ENCODE measurements at regions not wholly inside any gene's neighbourhood (a gene's known extent, or its start where the extent isn't known, plus 50 kb on each side); places are given as distances from the start of the nearest gene placed in this dataset.
"Not testable (repeated sequence)": the region's sequence is repeated elsewhere in the genome, so short reads cannot be mapped to it uniquely, and the experiment has no call there.

- not testable (repeated sequence) for DNase-seq
- WGBS, 2 experiments (ENCODE audit: low coverage in 1 of 2, low lambda C conversion rate in 2 of 2, missing lambda C conversion rate in 2 of 2): no CpG with 5 or more reads among the region's 15 CpGs
Measured at GRCh38 chr21:6573576-6573975, 3947.8 kb upstream of the TPTE start.

GRCh38 chr21:6579801-6580200 lies 3941.6 kb upstream of the TPTE start:
- H3K27ac ChIP-seq; H3K79me2 ChIP-seq (ENCODE audit: insufficient read depth); H3K4me1 ChIP-seq (ENCODE audit: insufficient read depth); H3K9ac ChIP-seq; H3K36me3 ChIP-seq (ENCODE audit: low read depth); H3K9me2 ChIP-seq (ENCODE audit: insufficient read depth); H2AFZ ChIP-seq; DNase-seq; H3K9me3 ChIP-seq (ENCODE audit: low read depth); H3K27me3 ChIP-seq (replicated peaks; ENCODE audit: insufficient read depth); H3F3A ChIP-seq (ENCODE audit: insufficient read depth); H3K4me2 ChIP-seq (ENCODE audit: unreplicated experiment); in situ Hi-C loops (cut with MboI); H3K4me3 ChIP-seq; H4K20me1 ChIP-seq (ENCODE audit: insufficient read depth): not testable (repeated sequence)
- no CpG with 5 or more reads among the region's 7 CpGs for WGBS, 2 experiments (ENCODE audit: low coverage in 1 of 2, low lambda C conversion rate in 2 of 2, missing lambda C conversion rate in 2 of 2)

More at GRCh38 chr21:6573576-6573975, 3947.8 kb upstream of the TPTE start:
- H4K20me1 ChIP-seq (ENCODE audit: insufficient read depth); H3K4me1 ChIP-seq (ENCODE audit: insufficient read depth); H3K4me2 ChIP-seq (ENCODE audit: unreplicated experiment); H3K27ac ChIP-seq; H3K4me3 ChIP-seq; in situ Hi-C loops (cut with MboI); H3K9ac ChIP-seq; H3K36me3 ChIP-seq (ENCODE audit: low read depth); H3K27me3 ChIP-seq (replicated peaks; ENCODE audit: insufficient read depth); H3K9me2 ChIP-seq (ENCODE audit: insufficient read depth); H2AFZ ChIP-seq; H3F3A ChIP-seq (ENCODE audit: insufficient read depth); H3K79me2 ChIP-seq (ENCODE audit: insufficient read depth); H3K9me3 ChIP-seq (ENCODE audit: low read depth): not testable (repeated sequence)
